ENCODE measurements at regions not wholly inside any gene's neighbourhood (a gene's known extent, or its start where the extent isn't known, plus 50 kb on each side); places are given as distances from the start of the nearest gene placed in this dataset.

DNA sequence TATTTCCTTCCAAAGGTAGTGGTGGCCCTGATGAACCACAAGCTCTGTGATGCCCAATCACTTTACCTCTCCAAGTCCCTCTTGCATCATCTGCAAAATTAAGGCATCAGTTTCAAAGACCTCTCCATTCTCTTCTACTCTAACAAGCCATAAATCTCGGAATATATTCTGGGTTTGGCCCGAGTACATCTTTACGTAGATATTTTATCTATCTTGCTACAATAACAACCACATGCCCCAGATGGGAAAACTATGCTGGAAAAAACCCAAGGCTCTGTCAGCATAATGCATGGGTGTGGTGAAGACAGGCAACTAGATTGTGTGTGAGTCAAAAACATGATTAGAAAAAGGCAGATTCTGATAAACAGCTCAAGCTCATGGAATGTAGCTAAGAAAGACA lies 228.2 kb upstream of the BLID start:
- no peak for DNase-seq

DNA sequence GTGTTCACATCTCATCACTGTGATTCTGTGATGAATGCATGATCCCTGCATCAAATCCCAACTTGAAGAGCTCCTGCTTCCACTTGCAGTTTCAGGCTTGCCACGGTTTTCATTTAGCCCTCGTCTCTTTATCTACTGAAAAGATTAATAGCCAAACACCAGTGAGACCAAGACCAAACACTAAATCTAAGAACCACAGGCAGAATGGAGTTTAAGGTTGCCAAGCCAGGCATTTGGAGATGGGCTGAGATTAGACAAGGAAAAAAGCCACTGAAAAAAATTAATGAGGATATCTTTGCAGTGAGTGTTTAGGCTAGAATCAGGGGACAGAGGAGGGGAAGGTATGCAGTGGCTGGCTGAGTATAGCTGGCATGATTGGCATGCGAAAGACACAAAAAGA lies 227.2 kb upstream of the BLID start:
- no peak for DNase-seq

DNA sequence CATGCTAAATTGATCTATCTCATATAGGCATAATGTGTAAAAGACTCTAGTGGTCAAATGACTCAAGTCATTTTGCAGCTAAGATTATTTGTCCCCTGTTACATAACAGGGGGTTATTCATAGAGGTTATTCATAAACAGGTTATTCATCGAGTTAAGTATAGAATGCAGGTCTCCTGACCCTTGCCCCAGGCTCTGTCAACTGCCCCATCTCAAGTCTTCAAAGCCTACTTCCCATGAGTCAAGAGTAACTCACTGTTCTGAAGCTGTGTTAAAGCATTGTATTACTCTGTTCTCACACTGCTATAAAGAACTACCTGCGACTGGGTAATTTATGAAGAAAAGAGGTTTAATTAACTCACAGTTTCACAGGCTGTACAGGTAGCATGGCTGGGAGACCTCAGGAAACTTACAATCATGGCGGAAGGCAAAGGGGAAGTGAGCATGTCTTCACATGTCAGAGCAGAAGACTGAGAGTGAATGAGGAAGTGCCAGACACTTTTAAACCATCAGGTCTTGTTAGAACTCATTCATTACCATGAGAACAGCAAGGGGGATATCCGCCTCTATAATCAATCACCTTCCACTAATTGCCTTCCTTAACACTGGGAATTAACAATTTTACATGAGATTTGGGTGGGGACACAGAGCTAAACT lies 226.2 kb upstream of the BLID start:
- DNase-seq, result no peak

DNA sequence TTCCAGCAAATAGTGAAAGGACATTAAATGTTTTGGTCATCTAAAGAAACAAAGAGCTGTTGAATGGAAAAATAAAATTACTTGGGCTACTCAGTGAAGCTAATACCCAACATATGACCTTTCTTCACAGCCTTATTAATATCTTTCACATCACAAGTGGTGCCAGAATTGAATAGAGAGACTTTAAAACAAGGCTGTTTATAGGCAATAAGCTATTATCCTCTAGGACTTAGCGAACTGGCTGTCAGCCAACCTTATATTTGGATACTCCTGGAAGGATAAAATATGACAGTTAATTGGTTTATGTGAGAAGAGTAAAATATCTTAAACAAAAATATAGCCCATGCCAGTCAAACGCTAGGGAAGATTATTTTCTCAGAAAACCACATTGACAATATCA lies 225.5 kb upstream of the BLID start:
- DNase-seq, result no peak

- no peak for DNase-seq
These were observed 224.7 kb upstream of the BLID start for GRCh38 chr11:122340607-122341290.

DNA sequence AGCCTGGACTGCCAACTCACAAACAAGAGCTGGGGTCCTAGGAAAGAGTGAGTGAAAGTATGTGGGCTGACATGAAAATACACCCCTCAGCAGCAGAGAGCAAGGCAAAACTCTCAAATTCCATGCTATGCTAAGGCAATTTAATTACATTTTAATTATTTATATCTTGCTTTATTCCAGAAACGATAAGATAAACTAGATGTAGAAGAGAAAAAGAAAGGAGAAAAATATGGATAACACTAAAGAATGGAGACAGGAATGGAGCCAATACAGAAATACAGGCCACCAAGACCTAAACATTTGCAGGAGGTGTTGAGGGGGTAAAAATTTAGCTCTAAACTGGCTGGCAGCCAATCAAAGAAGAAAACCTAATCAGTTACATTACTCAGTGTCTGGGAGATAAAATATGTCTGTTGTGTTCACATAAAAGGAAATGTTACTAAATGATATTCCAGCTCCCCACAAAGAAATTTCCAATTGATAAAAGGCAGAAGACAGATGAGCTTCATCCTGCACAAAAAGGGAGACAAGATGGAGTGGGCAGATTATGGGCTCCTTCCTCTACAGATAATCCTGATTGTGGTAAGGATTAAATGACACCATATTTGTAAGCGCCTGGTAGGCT lies 223.5 kb upstream of the BLID start:
- no peak for DNase-seq

DNA sequence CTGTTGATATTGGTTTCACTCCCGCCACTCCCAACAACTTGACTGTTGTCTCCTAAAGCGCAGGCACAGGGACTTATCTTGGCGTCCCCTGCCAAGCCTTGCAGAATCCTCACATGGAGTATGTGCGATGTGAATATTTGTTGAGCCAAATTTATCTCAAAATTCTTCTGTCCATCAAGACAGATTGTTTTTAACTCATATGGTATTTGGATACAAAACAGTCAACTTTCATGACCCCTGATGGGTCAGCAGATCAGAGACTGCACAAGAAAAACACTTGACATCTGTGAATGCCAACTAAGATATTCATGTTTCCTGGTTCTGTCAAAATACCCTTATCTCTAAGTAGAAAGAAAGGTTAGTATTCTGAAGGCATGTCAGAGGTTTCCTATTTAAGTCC lies 221.7 kb upstream of the BLID start:
- DNase-seq, result no peak

DNA sequence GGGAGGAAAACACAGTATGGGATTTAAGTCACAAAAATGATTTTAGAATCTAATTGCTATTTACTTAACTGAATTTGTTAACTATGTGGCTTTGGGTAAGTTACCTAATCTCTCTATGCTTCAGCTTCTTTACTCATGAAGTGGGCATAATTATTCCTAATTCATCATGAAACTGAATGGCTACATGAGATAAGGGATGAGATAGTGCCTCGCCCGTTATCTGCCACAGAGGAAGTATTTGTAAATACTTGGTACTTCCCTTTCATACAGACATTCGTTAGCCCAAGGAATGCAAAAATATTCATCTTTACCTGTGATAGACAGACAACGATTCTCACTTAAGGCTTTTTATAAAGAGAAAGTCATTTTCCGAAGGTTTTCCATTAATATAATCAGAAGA lies 221.2 kb upstream of the BLID start:
- DNase-seq, result no peak

GRCh38 chr11:122336706-122337105 lies 220.7 kb upstream of the BLID start:
- no peak for DNase-seq

GRCh38 chr11:122334546-122335339 lies 218.7 kb upstream of the BLID start:
- no peak for DNase-seq

GRCh38 chr11:122333467-122333866 lies 217.5 kb upstream of the BLID start:
- DNase-seq, result no peak

DNA sequence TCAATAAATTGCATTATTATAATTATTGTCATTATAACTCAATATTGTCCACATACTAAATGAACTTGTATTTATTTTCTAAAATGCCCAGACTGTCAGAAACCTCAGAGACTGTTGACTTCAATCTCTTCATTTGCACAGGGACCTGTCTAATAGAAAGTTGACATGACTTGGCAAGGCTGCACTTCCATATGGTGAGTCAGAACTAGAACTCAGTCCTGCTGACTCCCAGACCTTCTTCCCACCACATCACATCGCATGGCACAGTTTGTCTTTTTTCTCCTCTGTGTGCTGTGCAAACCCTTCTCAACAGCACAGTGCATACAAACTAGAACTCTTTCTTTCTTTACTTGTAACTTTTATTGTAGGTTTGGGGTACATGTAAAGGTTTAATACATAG lies 215.1 kb upstream of the BLID start:
- DNase-seq, result no peak

DNA sequence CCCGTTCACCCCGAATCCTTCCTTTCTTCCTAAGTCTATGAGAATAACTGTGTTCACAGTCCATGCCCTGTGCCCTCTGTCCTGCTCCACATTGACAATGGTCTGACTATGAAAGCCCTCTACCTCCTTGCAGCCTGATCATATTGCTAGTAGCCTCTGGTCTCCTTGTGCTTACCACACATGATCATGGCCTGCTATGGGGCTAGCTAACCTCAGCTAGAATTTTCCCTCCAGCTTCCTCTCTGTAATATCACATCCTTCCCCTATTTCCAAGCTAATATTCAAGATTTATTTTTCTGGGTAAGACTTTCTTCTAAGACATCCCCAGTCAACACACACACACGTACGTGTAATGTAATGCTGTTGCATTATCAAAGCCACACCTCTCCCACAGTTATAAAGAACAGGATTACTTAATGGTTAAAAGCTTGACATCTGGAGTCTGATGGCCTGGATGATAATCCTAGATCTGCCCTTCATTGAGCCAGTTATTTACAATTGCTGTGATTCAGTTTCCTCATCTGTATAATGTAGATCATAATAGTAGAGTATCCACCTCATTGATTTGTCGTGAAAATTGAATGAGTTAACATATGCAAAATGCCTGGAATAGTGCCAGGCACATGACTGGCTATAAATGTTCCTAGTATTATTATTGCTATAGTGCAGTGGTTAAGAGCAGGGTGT lies 214.4 kb upstream of the BLID start:
- DNase-seq, result no peak

GRCh38 chr11:122327528-122327927 lies 211.5 kb upstream of the BLID start:
- DNase-seq, result no peak

DNA sequence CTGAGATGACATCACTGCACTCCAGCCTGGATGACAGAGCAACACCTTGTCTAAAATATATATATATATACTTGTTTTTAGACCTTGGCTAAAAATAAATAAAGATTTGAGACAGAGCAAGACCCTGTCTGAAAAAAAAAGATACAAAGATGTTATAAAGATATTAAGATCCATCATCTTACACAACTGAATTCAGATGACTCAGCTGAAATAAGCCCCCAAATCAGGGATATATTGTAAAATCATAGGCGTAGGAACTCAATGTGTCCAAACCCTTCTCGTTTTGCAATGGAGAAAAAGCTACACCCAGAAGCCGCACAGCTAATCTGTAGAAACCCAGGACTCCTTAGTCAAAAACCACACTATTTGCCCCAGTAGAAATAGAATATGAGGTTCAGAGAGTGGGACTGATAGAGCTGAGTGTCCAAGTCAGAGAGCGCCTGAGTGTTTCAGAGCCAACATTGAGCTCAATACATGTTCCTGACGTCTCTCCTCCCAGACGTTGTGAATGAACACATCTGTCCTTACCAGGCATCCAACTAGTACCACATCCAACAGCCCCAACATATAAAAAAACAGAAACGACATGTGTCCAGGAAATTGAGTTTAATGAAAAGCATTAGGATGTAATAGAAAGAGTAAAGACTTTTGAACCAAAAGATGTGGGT lies 207.9 kb upstream of the BLID start:
- DNase-seq, result no peak

GRCh38 chr11:122322329-122322728 lies 206.3 kb upstream of the BLID start:
- no peak for DNase-seq

- DNase-seq, result no peak
These were observed 204.7 kb upstream of the BLID start for GRCh38 chr11:122320671-122321070.

- no peak for DNase-seq
These were observed 203.9 kb upstream of the BLID start for GRCh38 chr11:122319691-122320620.

GRCh38 chr11:122319085-122319484 lies 203.1 kb upstream of the BLID start:
- DNase-seq, result no peak

GRCh38 chr11:122317305-122317704 lies 201.3 kb upstream of the BLID start:
- no peak for DNase-seq

GRCh38 chr11:122313581-122313980 lies 197.6 kb upstream of the BLID start:
- no peak for DNase-seq

Data from NCI-H187 (cell line).